Memory B cell (primary cell): ENCODE measurements at regions not wholly inside any gene's neighbourhood (a gene's known extent, or its start where the extent isn't known, plus 50 kb on each side); places are given as distances from the start of the nearest gene placed in this dataset.
A peak's percentile ranks its signal among the peaks of the same experiment; 100 is the strongest.

Experiments
- ATAC-seq: fragments of 150-1000 bp; cut with Tn5 transposase; 2 replicates; pipeline ENCODE4 v1.10.0; 2021; ENCODE audit warnings: low read depth, mild to moderate bottlenecking, moderate library complexity
- DNase-seq, 2 donors: peaks; one replicate each; pipeline ENCODE4 v3.0.0; 2022; ENCODE audit warnings: low spot score in 2 of 2
- H3K27ac Mint-ChIP-seq: one replicate; pipeline ENCODE4 v1.8.0; 2022; ENCODE audit warnings: mild to moderate bottlenecking, moderate library complexity, mixed read lengths
- H3K27me3 Mint-ChIP-seq: one replicate; pipeline ENCODE4 v1.8.0; 2022; ENCODE audit warnings: mixed read lengths
- H3K36me3 Mint-ChIP-seq: one replicate; pipeline ENCODE4 v1.8.0; 2022; ENCODE audit warnings: mild to moderate bottlenecking, mixed read lengths
- H3K4me1 Mint-ChIP-seq: one replicate; pipeline ENCODE4 v1.8.0; 2022; ENCODE audit warnings: mixed read lengths
- H3K4me3 Mint-ChIP-seq: one replicate; pipeline ENCODE4 v1.8.0; 2022; ENCODE audit warnings: mild to moderate bottlenecking, moderate library complexity, mixed read lengths
- H3K9me3 Mint-ChIP-seq: one replicate; pipeline ENCODE4 v1.8.0; 2022; ENCODE audit warnings: mixed read lengths

GRCh38 chr4:110675426-110675825 is 52.5 kb upstream of the PITX2 start:
- Mint-ChIP-seq H3K4me1 (no peaks in the 10 kb centered on the region), H3K27me3 (peaks cover 3% of the 10 kb centered on the region), H3K4me3 (no peak overlapping the region), H3K9me3 (no peaks in the 10 kb centered on the region), H3K36me3 (no peaks in the 10 kb centered on the region), H3K27ac (no peak overlapping the region)
- ATAC-seq (no peak), DNase-seq (no peak)

- Mint-ChIP-seq H3K27me3 (peaks cover 4% of the 10 kb centered on the region), H3K4me1 (no peaks in the 10 kb centered on the region), H3K4me3 (no peak overlapping the region), H3K9me3 (no peaks in the 10 kb centered on the region), H3K36me3 (no peaks in the 10 kb centered on the region), H3K27ac (no peak overlapping the region)
- no peak for DNase-seq
- ATAC-seq: no peak
Observed at GRCh38 chr4:110676241-110676640, 53.4 kb upstream of the PITX2 start.

- no peaks in the 10 kb centered on the region for H3K36me3 Mint-ChIP-seq
- DNase-seq (no peak), ATAC-seq (no peak)
- no peak overlapping the region for H3K27ac Mint-ChIP-seq
- H3K9me3 Mint-ChIP-seq: no peaks in the 10 kb centered on the region
- no peaks in the 10 kb centered on the region for H3K4me1 Mint-ChIP-seq
- H3K4me3 Mint-ChIP-seq: no peak overlapping the region
- peaks cover 4% of the 10 kb centered on the region for H3K27me3 Mint-ChIP-seq
Observed at GRCh38 chr4:110678517-110679227, 55.8 kb upstream of the PITX2 start.

- Mint-ChIP-seq H3K9me3 (no peaks in the 10 kb centered on the region), H3K4me1 (no peaks in the 10 kb centered on the region), H3K4me3 (no peak overlapping the region), H3K36me3 (no peaks in the 10 kb centered on the region), H3K27ac (no peak overlapping the region), H3K27me3 (peaks cover 4% of the 10 kb centered on the region)
- no peak for DNase-seq
- no peak for ATAC-seq
Observed at GRCh38 chr4:110680265-110680664, 57.4 kb upstream of the PITX2 start.

- DNase-seq (no peak), ATAC-seq (no peak)
- H3K36me3 Mint-ChIP-seq: no peaks in the 10 kb centered on the region
- H3K27me3 Mint-ChIP-seq: peaks cover 4% of the 10 kb centered on the region
- H3K4me3 Mint-ChIP-seq: no peak overlapping the region
- H3K4me1 Mint-ChIP-seq: no peaks in the 10 kb centered on the region
- no peak overlapping the region for H3K27ac Mint-ChIP-seq
- H3K9me3 Mint-ChIP-seq: peaks cover 2% of the 10 kb centered on the region
Observed at GRCh38 chr4:110681381-110681780, 58.5 kb upstream of the PITX2 start.

- Mint-ChIP-seq H3K36me3 (no peaks in the 10 kb centered on the region), H3K9me3 (peaks cover 2% of the 10 kb centered on the region), H3K4me1 (no peaks in the 10 kb centered on the region), H3K27ac (no peak overlapping the region), H3K27me3 (peaks cover 4% of the 10 kb centered on the region), H3K4me3 (no peak overlapping the region)
- no peak for DNase-seq
- ATAC-seq: no peak
Observed at GRCh38 chr4:110682311-110682710, 59.4 kb upstream of the PITX2 start.

- Mint-ChIP-seq H3K4me1 (no peaks in the 10 kb centered on the region), H3K9me3 (peaks cover 2% of the 10 kb centered on the region), H3K27ac (no peak overlapping the region), H3K27me3 (peaks cover 4% of the 10 kb centered on the region), H3K36me3 (no peaks in the 10 kb centered on the region), H3K4me3 (no peak overlapping the region)
- ATAC-seq (no peak), DNase-seq (no peak)
Observed at GRCh38 chr4:110683601-110684000, 60.7 kb upstream of the PITX2 start.

GRCh38 chr4:110702326-110702725 is 79.4 kb upstream of the PITX2 start:
- H3K27ac Mint-ChIP-seq: no peak overlapping the region
- no peak for ATAC-seq
- no peaks in the 10 kb centered on the region for H3K36me3 Mint-ChIP-seq
- peaks cover 15% of the 10 kb centered on the region for H3K4me1 Mint-ChIP-seq
- H3K27me3 Mint-ChIP-seq: no peaks in the 10 kb centered on the region
- no peak overlapping the region for H3K4me3 Mint-ChIP-seq
- no peak for DNase-seq
- peaks cover 9% of the 10 kb centered on the region for H3K9me3 Mint-ChIP-seq

GRCh38 chr4:110704748-110705439 is 82.0 kb upstream of the PITX2 start:
- Mint-ChIP-seq H3K27me3 (no peaks in the 10 kb centered on the region), H3K4me1 (peaks cover 15% of the 10 kb centered on the region), H3K27ac (no peak overlapping the region), H3K36me3 (no peaks in the 10 kb centered on the region), H3K4me3 (peak overlapping the region; percentile 13), H3K9me3 (peaks cover 9% of the 10 kb centered on the region)
- ATAC-seq (peak; percentile 77), DNase-seq (no peak)

- ATAC-seq (peak; percentile 37), DNase-seq (no peak)
- H3K4me3 Mint-ChIP-seq: peak overlapping the region; percentile 18
- H3K4me1 Mint-ChIP-seq: peaks cover 15% of the 10 kb centered on the region
- H3K36me3 Mint-ChIP-seq: no peaks in the 10 kb centered on the region
- H3K27ac Mint-ChIP-seq: no peak overlapping the region
- peaks cover 9% of the 10 kb centered on the region for H3K9me3 Mint-ChIP-seq
- H3K27me3 Mint-ChIP-seq: no peaks in the 10 kb centered on the region
Observed at GRCh38 chr4:110705440-110705782, 82.5 kb upstream of the PITX2 start.

- peaks cover 8% of the 10 kb centered on the region for H3K9me3 Mint-ChIP-seq
- H3K4me3 Mint-ChIP-seq: no peak overlapping the region
- H3K27me3 Mint-ChIP-seq: no peaks in the 10 kb centered on the region
- ATAC-seq (no peak), DNase-seq (no peak)
- peaks cover 10% of the 10 kb centered on the region for H3K4me1 Mint-ChIP-seq
- no peak overlapping the region for H3K27ac Mint-ChIP-seq
- no peaks in the 10 kb centered on the region for H3K36me3 Mint-ChIP-seq
Observed at GRCh38 chr4:110710070-110710469, 87.2 kb upstream of the PITX2 start.

GRCh38 chr4:110712486-110712885 is 89.6 kb upstream of the PITX2 start:
- Mint-ChIP-seq H3K27ac (no peak overlapping the region), H3K9me3 (peaks cover 3% of the 10 kb centered on the region), H3K4me1 (peaks cover 3% of the 10 kb centered on the region), H3K4me3 (no peak overlapping the region), H3K27me3 (no peaks in the 10 kb centered on the region), H3K36me3 (no peaks in the 10 kb centered on the region)
- no peak for ATAC-seq
- no peak for DNase-seq

- H3K9me3 Mint-ChIP-seq: peaks cover 2% of the 10 kb centered on the region
- ATAC-seq (no peak), DNase-seq (no peak)
- H3K36me3 Mint-ChIP-seq: no peaks in the 10 kb centered on the region
- peaks cover 4% of the 10 kb centered on the region for H3K27me3 Mint-ChIP-seq
- no peak overlapping the region for H3K4me3 Mint-ChIP-seq
- H3K4me1 Mint-ChIP-seq: no peaks in the 10 kb centered on the region
- H3K27ac Mint-ChIP-seq: no peak overlapping the region
Observed at GRCh38 chr4:110730318-110730717, 107.4 kb upstream of the PITX2 start.

- no peaks in the 10 kb centered on the region for H3K36me3 Mint-ChIP-seq
- H3K4me1 Mint-ChIP-seq: no peaks in the 10 kb centered on the region
- peaks cover 2% of the 10 kb centered on the region for H3K27me3 Mint-ChIP-seq
- DNase-seq (no peak), ATAC-seq (no peak)
- no peak overlapping the region for H3K4me3 Mint-ChIP-seq
- H3K27ac Mint-ChIP-seq: no peak overlapping the region
- peaks cover 2% of the 10 kb centered on the region for H3K9me3 Mint-ChIP-seq
Observed at GRCh38 chr4:110733901-110734300, 111.0 kb upstream of the PITX2 start.

- ATAC-seq: no peak
- no peaks in the 10 kb centered on the region for H3K4me1 Mint-ChIP-seq
- no peak overlapping the region for H3K27ac Mint-ChIP-seq
- no peak overlapping the region for H3K4me3 Mint-ChIP-seq
- H3K27me3 Mint-ChIP-seq: peaks cover 5% of the 10 kb centered on the region
- H3K9me3 Mint-ChIP-seq: peaks cover 2% of the 10 kb centered on the region
- H3K36me3 Mint-ChIP-seq: no peaks in the 10 kb centered on the region
- no peak for DNase-seq
Observed at GRCh38 chr4:110735686-110736085, 112.8 kb upstream of the PITX2 start.
